ENCODE measurements at regions not wholly inside any gene's neighbourhood (a gene's known extent, or its start where the extent isn't known, plus 50 kb on each side); places are given as distances from the start of the nearest gene placed in this dataset.

GRCh38 chrX:80316526-80316925 is 103.7 kb upstream of the TENT5D start:
- no peak for DNase-seq

DNA sequence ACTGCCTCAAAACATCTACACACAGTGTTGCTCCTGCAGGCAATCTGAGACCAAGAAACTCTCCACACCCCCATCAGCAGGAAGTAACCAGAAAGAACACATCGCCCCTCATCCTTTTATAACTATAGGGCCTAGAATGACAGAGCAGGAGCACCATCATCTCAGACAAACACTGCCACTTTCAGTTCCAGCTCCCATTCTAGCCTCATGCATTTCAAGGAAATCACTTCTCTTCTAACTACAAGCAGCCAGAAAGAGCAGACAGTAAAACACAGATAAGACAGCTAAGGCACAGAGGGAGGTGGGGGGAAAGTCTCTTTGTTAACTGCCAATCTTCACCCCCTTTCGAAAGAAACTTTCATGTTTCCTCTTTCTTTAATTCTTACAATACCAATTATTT is 102.6 kb upstream of the TENT5D start:
- DNase-seq = no peak

- no peak for DNase-seq
Observed at GRCh38 chrX:80331285-80331684, 89.0 kb upstream of the TENT5D start.

- no peak for DNase-seq
Observed at GRCh38 chrX:80334583-80334982, 85.7 kb upstream of the TENT5D start.

DNA sequence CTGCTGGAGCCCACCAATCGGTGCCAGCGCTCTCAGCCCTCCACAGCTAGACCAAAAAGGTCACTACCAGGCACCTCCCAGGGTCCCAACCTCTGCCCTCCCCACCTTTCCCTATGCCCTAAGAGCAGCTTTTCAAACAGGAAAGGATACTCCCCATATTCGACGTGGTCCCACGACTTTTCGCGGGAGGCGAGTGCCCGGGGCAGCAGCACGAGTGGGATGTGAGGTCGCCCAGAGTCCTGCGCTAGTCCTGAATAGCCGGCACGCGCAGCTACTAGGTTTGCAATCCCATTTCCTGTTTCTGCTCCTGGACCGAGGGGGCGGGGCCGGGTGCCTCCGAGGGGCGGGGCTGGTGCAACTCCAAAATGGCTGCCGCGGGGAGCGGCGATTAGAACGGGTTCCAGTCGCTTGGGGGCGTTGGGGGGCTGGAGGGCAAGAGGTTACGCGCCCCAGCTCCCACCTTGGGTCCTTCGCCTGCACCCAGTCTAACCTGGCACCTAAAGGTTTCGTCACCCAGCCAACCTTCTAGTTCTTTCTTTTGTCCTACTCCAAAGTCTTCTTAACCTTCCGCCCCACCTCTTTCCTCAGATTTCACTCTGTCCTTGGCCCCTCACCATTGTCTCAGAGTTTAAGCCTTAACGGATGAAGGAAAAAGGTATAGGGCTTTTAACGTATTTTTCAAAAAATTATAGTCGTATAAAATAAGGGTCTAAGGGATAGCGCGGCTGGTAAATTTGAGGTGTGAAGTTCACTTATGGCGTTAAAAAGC is 85.0 kb upstream of the TENT5D start:
- DNase-seq = no peak

- DNase-seq = no peak
Observed at GRCh38 chrX:80354966-80355465, 65.2 kb upstream of the TENT5D start.
